H54 (cell line): ENCODE measurements at regions not wholly inside any gene's neighbourhood (a gene's known extent, or its start where the extent isn't known, plus 50 kb on each side); places are given as distances from the start of the nearest gene placed in this dataset.
A peak's percentile ranks its signal among the peaks of the same experiment; 100 is the strongest.

ENCODE experiments used
- DNase-seq: peaks from one replicate; pipeline ENCODE4 v3.0.0; 2011; ENCODE audit warnings: low spot score, mixed read lengths; ENCODE audit not compliant: insufficient read length
- FAIRE-seq: peaks from 3 replicates; lab custom pipeline; 2011; peaks lifted over from hg19 to GRCh38; lab: Jason Lieb, UNC
- POLR2A ChIP-seq: IDR thresholded peaks from 2 replicates; pipeline ENCODE4 v1.6.1; 2011; ENCODE audit warnings: low read depth, mild to moderate bottlenecking, low read length

- FAIRE-seq, result no peak
- DNase-seq, result no peak
- no peak for TF ChIP-seq POLR2A
Measured at GRCh38 chr11:128407962-128408361, 179.4 kb downstream of the ETS1 start.

GRCh38 chr11:128405714-128406662 lies 181.4 kb downstream of the ETS1 start:
- DNase-seq, result no peak
- no peak for FAIRE-seq
- no peak for TF ChIP-seq POLR2A

GRCh38 chr11:128405112-128405511 lies 182.2 kb downstream of the ETS1 start:
- TF ChIP-seq POLR2A, result no peak
- DNase-seq, result no peak
- FAIRE-seq, result no peak

- FAIRE-seq, result no peak
- no peak for DNase-seq
Measured at GRCh38 chr11:128404437-128404836, 182.9 kb downstream of the ETS1 start.

GRCh38 chr11:128400382-128401203 lies 186.8 kb downstream of the ETS1 start:
- FAIRE-seq (no peak), DNase-seq (no peak)
- TF ChIP-seq POLR2A, result no peak

More at GRCh38 chr11:128404437-128404836, 182.9 kb downstream of the ETS1 start:
- no peak for TF ChIP-seq POLR2A

- no peak for TF ChIP-seq POLR2A
- no peak for DNase-seq
- FAIRE-seq, result peak; percentile 74
Measured at GRCh38 chr11:128399251-128400121, 187.9 kb downstream of the ETS1 start.

- no peak for TF ChIP-seq POLR2A
- no peak for FAIRE-seq
- DNase-seq, result no peak
Measured at GRCh38 chr11:128398517-128399250, 188.7 kb downstream of the ETS1 start.

GRCh38 chr11:128397362-128397761 lies 190.0 kb downstream of the ETS1 start:
- no peak for TF ChIP-seq POLR2A
- no peak for FAIRE-seq
- no peak for DNase-seq

GRCh38 chr11:128394431-128395089 lies 192.8 kb downstream of the ETS1 start:
- DNase-seq (no peak), FAIRE-seq (no peak)
- no peak for TF ChIP-seq POLR2A

- no peak for DNase-seq
- no peak for TF ChIP-seq POLR2A
- no peak for FAIRE-seq
Measured at GRCh38 chr11:128392259-128392658, 195.1 kb downstream of the ETS1 start.

- no peak for TF ChIP-seq POLR2A
- DNase-seq, result no peak
- FAIRE-seq, result no peak
Measured at GRCh38 chr11:128391811-128392210, 195.5 kb downstream of the ETS1 start.

GRCh38 chr11:128390246-128390645 lies 197.1 kb downstream of the ETS1 start:
- DNase-seq, result no peak
- TF ChIP-seq POLR2A, result no peak

More at GRCh38 chr11:128390246-128390645, 197.1 kb downstream of the ETS1 start:
- FAIRE-seq, result no peak
